UCSD-AML1 (cell line): ENCODE measurements at regions not wholly inside any gene's neighbourhood (a gene's known extent, or its start where the extent isn't known, plus 50 kb on each side); places are given as distances from the start of the nearest gene placed in this dataset.

Source experiments
- DNase-seq: peaks from one replicate; lab custom pipeline; 2025; ENCODE audit not compliant: unreplicated experiment; lab: John Stamatoyannopoulos, UW

GRCh38 chr7:10657201-10657600 lies 316.5 kb upstream of the PHF14 start:
- no peak for DNase-seq

- no peak for DNase-seq
These were observed 315.8 kb upstream of the PHF14 start for GRCh38 chr7:10657837-10658236.

GRCh38 chr7:10662491-10662890 lies 311.2 kb upstream of the PHF14 start:
- no peak for DNase-seq

GRCh38 chr7:10662982-10663884 lies 310.4 kb upstream of the PHF14 start:
- DNase-seq = no peak

- no peak for DNase-seq
These were observed 301.5 kb upstream of the PHF14 start for GRCh38 chr7:10672186-10672585.

GRCh38 chr7:10677211-10677610 lies 296.5 kb upstream of the PHF14 start:
- DNase-seq = no peak

- no peak for DNase-seq
These were observed 295.9 kb upstream of the PHF14 start for GRCh38 chr7:10677668-10678232.

- DNase-seq = no peak
These were observed 289.1 kb upstream of the PHF14 start for GRCh38 chr7:10684606-10685005.

- no peak for DNase-seq
These were observed 288.6 kb upstream of the PHF14 start for GRCh38 chr7:10685040-10685439.

- DNase-seq = no peak
These were observed 285.1 kb upstream of the PHF14 start for GRCh38 chr7:10688544-10688943.

- no peak for DNase-seq
These were observed 277.6 kb upstream of the PHF14 start for GRCh38 chr7:10696064-10696463.

GRCh38 chr7:10703059-10703458 lies 270.6 kb upstream of the PHF14 start:
- DNase-seq = no peak

- DNase-seq = no peak
These were observed 269.7 kb upstream of the PHF14 start for GRCh38 chr7:10703981-10704380.

- DNase-seq = no peak
These were observed 269.0 kb upstream of the PHF14 start for GRCh38 chr7:10704653-10705052.

- no peak for DNase-seq
These were observed 266.7 kb upstream of the PHF14 start for GRCh38 chr7:10706875-10707493.

- no peak for DNase-seq
These were observed 266.2 kb upstream of the PHF14 start for GRCh38 chr7:10707519-10707918.

- DNase-seq = no peak
These were observed 265.2 kb upstream of the PHF14 start for GRCh38 chr7:10708447-10708846.

- DNase-seq = no peak
These were observed 254.9 kb upstream of the PHF14 start for GRCh38 chr7:10718768-10719167.

GRCh38 chr7:10720042-10720441 lies 253.6 kb upstream of the PHF14 start:
- no peak for DNase-seq

GRCh38 chr7:10721289-10721688 lies 252.4 kb upstream of the PHF14 start:
- DNase-seq = no peak

- DNase-seq = no peak
These were observed 249.8 kb upstream of the PHF14 start for GRCh38 chr7:10723832-10724231.

- DNase-seq = no peak
These were observed 249.2 kb upstream of the PHF14 start for GRCh38 chr7:10724449-10724848.
